GM12873 (cell line): ENCODE measurements at regions not wholly inside any gene's neighbourhood (a gene's known extent, or its start where the extent isn't known, plus 50 kb on each side); places are given as distances from the start of the nearest gene placed in this dataset.

Experiments
- CTCF ChIP-seq: IDR thresholded peaks from 2 replicates; pipeline ENCODE4 v1.5.1; 2012; ENCODE audit warnings: low read depth, mild to moderate bottlenecking, moderate library complexity, low read length, control low read depth; ENCODE audit not compliant: insufficient read depth; ENCODE audit errors: missing control alignments

- no peak for TF ChIP-seq CTCF
Measured at GRCh38 chr16:54403580-54403979, 117.0 kb upstream of the IRX3 start.

- TF ChIP-seq CTCF: no peak
Measured at GRCh38 chr16:54402873-54403272, 116.3 kb upstream of the IRX3 start.

GRCh38 chr16:54402270-54402669 is 115.7 kb upstream of the IRX3 start:
- TF ChIP-seq CTCF: no peak

- TF ChIP-seq CTCF: no peak
Measured at GRCh38 chr16:54400261-54400660, 113.7 kb upstream of the IRX3 start.

GRCh38 chr16:54398986-54399385 is 112.4 kb upstream of the IRX3 start:
- TF ChIP-seq CTCF: no peak

- no peak for TF ChIP-seq CTCF
Measured at GRCh38 chr16:54397838-54398237, 111.3 kb upstream of the IRX3 start.

GRCh38 chr16:54397190-54397835 is 110.7 kb upstream of the IRX3 start:
- no peak for TF ChIP-seq CTCF
